Heart left ventricle (tissue), 13 donors: ENCODE measurements at regions not wholly inside any gene's neighbourhood (a gene's known extent, or its start where the extent isn't known, plus 50 kb on each side); places are given as distances from the start of the nearest gene placed in this dataset.

Experiments
- CTCF ChIP-seq, 12 donors: fragments of 200-600 bp; sonication (generic) in 4 of 12; IDR thresholded peaks; one replicate each; pipeline versions ENCODE4 v1.5.0 to v1.8.0; 2018 to 2022; ENCODE audit warnings: antibody characterized with exemption in 12 of 12, mild to moderate bottlenecking in 5 of 12
- POLR2A ChIP-seq, 2 donors: fragments of 450-650 bp; IDR thresholded peaks; one replicate each; pipeline ENCODE4 v1.6.1; 2017; ENCODE audit warnings: antibody characterized with exemption in 2 of 2, mild to moderate bottlenecking in 2 of 2, moderate library complexity in 2 of 2
- donor health status: ischemic (EF 13 %, LVEDD 7.1; RV severe dilation, severe dysfunction).
- donor health status: DM: no; HTN: yes; CAD: no.
- donor health status: DM: no; HTN: no; CAD: no.
- donor health status: ischemic (EF 25% LVEDD 6.9; RV normal size, moderate dysfunction).
- donor health status: ischemic (EF 25% LVEDD 5.7; RV mildly dilated, moderate dysfunction).
- donor health status: ischemic (EF 35%, LVEDD 5.7; RV mildly dilated, moderate dysfunction).
- donor health status: nonischemic (EF 11% LVEDD 7.7; RV severe dilation, severe dysfunction).
- donor health status: DM: yes; HTN: yes; CAD: no.
- donor health status: PGD.
- donor health status: ischemic (EF 29% LVEDD 5.4; RV normal size, mild dysfunction).
- donor health status: nonischemic (EF 23%, LVEDD 6.1; RV moderate dilation, normal function).

GRCh38 chr18:5643288-5643687 is 99.5 kb upstream of the EPB41L3 start:
- TF ChIP-seq CTCF (IDR thresholded peaks at IDR 0.05) (no peak), POLR2A (IDR thresholded peaks at IDR 0.05) (no peak)
